Stimulated activated CD4-positive, alpha-beta T cell treated with anti-CD3 and anti-CD28 coated beads, Interleukin-12 subunit alpha, Interleukin-12 subunit beta, amount 100 ng/mL, for 48 hours (primary cell): ENCODE measurements at regions not wholly inside any gene's neighbourhood (a gene's known extent, or its start where the extent isn't known, plus 50 kb on each side); places are given as distances from the start of the nearest gene placed in this dataset.
"Not testable (repeated sequence)": the region's sequence is repeated elsewhere in the genome, so short reads cannot be mapped to it uniquely, and the experiment has no call there.

ENCODE experiments used
- DNase-seq, 3 donors: peaks; one replicate each; pipeline ENCODE4 v3.0.0-alpha.2; 2020; ENCODE audit warnings: low read depth in 2 of 3, low spot score in 1 of 3

DNA sequence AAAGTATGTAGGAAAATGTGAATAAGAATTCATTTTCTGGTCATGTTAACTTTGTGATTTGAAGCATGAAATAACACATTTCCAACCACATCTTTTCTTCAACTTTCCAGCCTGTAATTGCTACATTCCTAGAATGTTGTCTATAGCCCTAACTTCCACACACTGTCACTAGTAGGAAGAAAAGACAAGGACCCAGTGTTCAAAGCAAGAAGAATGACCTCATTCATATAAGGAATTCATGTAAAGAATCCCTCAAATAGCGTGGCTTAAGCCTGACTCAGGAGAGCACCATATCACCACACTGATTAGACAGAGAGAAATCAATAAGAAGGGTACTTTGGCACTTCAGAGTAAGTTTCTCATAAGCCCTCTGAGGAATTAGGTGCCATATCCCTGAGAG, 318.7 kb upstream of the CHRM2 start:
- DNase-seq: no peak

GRCh38 chr7:136533732-136534131, 334.7 kb upstream of the CHRM2 start:
- no peak for DNase-seq

GRCh38 chr7:136530831-136531230, 337.6 kb upstream of the CHRM2 start:
- no peak for DNase-seq

GRCh38 chr7:136528329-136528728, 340.1 kb upstream of the CHRM2 start:
- DNase-seq: no peak

DNA sequence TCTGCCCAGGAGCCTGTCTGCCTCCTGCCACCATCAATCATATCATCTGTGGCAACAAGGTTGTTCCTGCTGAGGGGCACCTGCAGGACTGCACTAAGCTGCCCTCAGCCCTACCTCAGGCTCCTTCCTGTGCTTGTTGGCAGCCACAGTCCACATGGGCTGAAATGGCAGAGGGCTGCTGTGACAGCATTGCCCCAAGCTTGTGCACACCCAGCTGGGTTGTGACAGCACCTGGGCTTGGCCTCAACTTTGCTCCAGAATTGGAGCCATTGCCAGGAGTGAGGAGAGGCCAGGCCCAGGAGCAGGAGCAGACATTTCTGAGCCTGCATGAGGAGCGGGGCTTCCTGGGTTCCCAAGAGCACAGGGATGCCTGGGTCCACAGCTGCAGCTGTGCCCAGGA, 340.9 kb upstream of the CHRM2 start:
- no peak for DNase-seq

DNA sequence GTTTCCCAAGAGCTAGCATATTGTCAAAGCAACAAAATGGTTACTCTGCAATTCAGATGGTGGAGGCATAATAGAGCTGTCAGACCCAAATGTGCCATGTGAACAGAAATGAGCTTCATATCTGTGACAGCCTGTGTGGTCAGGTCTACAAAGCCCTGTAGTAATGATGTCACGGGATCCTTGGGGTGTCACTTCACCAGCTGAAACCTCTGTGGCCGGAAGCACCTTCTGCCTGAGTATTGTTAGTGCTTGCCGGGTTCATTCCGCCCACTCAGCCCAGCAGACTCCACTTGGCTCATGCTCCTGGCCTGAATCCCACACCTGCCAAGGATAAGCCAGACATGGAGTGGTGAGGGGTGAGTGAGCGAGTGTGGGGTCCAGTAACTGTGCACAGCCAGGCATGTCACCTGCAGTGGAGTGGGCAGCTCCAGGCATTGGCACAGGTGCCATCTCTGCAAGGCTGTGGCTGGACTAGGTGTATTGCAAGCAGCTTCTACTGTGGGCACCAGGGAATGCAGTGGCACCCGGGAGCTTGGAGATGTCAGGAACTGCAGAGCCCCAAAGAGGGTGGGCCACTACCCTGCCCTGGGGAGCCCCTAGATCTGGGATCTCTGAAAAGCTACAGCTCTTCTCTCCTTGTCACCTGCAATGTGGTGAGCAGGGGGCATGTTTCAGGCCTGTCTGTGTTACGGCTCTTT, 341.9 kb upstream of the CHRM2 start:
- no peak for DNase-seq

DNA sequence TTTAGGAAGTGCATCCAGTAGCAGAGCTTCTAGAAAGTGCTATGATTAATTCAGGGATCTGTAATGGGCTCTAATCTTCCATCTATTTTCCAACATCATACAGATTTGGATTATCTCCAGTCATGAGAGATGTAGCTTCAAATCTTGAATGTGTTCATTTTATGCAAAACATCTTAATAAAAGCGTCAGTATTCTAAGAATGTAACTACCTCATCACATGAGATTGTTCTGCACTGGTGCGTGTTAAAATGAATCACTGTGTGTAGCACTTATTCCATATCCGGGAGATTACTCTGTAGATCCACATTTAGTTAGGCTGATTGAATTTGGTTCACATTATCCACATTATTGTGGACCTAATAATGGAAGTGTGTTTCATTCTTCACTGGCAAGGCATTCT, 344.9 kb upstream of the CHRM2 start:
- DNase-seq: no peak

- DNase-seq: no peak
These were observed 350.5 kb upstream of the CHRM2 start for GRCh38 chr7:136517971-136518370.

DNA sequence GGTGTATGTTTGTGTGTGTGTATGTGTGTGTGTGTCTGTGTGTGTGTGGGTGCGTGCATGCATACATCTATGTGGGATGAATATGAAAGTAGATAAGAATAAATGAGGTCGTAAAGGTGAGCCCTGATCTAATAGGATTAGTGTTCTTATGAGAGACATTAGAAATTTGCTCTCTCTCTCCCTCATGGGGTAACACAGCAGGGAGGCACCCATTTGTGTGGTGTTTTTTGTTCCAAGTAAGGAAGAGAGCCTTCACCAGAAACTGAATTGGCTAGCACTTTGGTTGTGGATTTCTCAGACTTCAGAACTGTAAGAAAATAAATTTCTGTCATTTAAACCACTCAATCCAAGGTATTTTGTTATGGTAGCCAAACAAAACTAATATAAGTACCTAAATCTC, 353.7 kb upstream of the CHRM2 start:
- no peak for DNase-seq

GRCh38 chr7:136513744-136514143, 354.7 kb upstream of the CHRM2 start:
- DNase-seq: no peak

GRCh38 chr7:136509466-136509865, 359.0 kb upstream of the CHRM2 start:
- no peak for DNase-seq

GRCh38 chr7:136502162-136502561, 366.3 kb upstream of the CHRM2 start:
- no peak for DNase-seq

- no peak for DNase-seq
These were observed 367.3 kb upstream of the CHRM2 start for GRCh38 chr7:136501151-136501550.

DNA sequence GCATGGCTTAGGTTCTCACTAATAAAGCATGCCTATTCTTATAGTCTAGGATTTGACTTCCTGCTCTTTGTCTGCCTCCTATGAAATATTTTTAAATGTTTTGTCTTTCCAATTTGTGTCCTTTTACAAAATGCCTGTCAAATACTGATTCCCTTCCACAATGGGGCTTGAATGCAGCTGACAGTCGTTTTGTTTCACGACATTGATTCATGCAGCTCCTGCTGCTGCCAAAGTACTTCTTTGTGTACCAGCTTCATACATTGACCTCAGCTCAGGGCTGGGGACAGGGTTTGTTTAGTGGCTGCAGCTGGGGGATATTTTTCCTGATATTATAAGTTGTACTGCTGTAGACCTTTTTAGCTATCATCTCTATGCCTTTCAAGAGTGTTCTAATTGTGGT, 371.9 kb upstream of the CHRM2 start:
- no peak for DNase-seq

- DNase-seq: no peak
These were observed 373.4 kb upstream of the CHRM2 start for GRCh38 chr7:136495081-136495480.

GRCh38 chr7:136492366-136492765, 376.1 kb upstream of the CHRM2 start:
- no peak for DNase-seq

DNA sequence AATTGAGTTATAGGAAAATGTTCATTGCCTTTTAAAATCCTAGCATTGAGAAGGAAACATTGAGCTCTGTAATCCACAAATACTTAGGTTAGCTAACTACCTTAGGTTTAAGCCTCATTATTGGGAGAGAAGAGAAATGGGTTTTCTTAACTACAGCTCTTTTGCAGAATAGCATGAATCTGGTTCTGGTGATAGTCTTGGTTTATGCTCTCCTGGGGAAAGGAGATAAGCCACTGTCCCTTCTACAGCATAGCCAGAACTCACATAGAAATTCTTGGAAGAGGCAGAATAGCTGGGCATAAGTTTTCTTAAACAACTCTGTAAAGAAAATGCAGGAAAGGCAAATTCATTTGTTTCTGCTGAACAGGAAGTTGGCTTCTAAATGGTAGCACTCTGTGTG, 378.6 kb upstream of the CHRM2 start:
- DNase-seq: no peak

DNA sequence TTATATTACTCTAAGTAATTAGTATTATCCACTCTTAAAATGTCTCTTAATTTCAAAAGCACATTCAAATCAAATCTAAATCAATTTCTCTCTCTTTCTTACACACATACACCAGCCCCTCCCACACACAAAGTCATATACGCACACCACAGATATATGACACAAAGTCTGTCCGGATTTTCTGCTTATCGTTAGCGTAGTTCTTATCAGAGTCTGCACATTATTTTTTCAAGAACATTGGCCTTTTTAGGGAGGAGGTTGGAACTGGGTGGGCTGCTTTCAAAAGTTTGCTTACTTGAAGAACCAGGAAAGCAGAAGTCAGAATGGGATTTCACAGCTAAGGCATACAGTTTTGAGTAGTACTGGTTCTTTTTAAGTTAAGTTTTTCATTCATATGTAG, 387.6 kb upstream of the CHRM2 start:
- DNase-seq: no peak

- DNase-seq: no peak
These were observed 388.5 kb upstream of the CHRM2 start for GRCh38 chr7:136479922-136480321.

DNA sequence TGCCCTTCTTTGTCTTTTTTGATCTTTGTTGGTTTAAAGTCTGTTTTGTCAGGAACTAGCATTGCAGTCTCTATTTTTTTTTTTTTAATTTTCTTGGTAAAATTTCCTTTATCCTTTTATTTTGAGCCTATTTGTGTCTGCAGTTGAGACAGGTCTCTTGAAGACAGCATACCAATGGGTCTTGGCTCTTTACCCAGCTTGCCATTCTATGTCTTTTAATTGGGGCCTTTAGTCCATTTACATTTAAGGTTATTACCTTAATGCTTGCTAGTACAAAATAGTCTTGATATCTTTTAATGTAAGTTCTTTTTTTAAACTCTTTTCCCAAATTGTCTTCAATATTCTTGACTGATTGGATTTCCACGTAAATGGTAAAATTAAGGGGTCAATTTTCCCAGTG, 398.3 kb upstream of the CHRM2 start:
- DNase-seq: no peak

- no peak for DNase-seq
These were observed 415.5 kb upstream of the CHRM2 start for GRCh38 chr7:136452949-136453348.

GRCh38 chr7:136446751-136447150, 421.7 kb upstream of the CHRM2 start:
- no peak for DNase-seq

GRCh38 chr7:136441835-136442234, 426.6 kb upstream of the CHRM2 start:
- no peak for DNase-seq

GRCh38 chr7:136431736-136432135, 436.7 kb upstream of the CHRM2 start:
- not testable (repeated sequence) for DNase-seq
